ENCODE measurements at regions not wholly inside any gene's neighbourhood (a gene's known extent, or its start where the extent isn't known, plus 50 kb on each side); places are given as distances from the start of the nearest gene placed in this dataset.

DNA sequence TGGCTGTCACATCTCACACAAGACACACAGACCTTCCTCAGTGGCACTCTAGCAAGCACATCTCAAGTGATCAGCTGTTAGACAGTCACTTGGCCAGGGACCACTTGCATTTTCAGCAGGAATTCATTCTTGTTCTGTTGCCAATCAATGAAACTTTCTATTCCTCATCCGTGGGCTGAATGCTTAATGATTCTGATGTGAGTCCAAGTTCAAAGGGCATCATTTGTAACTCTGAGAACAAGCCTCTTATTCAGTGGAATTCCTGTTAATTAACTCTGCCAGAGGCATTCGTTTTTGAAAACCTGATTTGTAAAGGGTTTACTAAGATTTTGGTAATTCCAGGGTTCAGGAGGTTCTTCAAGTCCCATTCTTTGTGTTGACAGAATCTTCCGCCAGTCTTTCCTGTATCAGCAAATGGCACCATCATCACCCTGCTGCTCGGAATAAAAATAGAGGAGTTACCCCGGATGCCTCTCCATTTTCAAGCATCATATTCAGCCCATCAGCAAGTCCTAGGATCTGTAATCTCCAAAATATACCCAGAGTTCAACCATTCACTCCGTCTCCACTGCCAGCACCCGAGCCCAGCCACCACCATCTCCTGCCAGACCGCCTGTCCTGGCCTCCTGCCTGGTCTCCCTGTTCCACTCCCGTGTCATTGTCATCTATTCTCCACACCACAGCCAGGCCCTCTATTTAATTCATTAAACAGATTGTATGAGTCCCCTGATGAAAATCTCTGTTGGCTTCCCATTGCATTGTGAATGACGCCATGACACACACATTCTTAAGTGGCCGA is 473.4 kb downstream of the AACS start (continued):
- TF ChIP-seq CREB1 (CRISPR knock-in tag; IDR thresholded peaks at IDR 0.05; ENCODE audit: low read depth) (no peak), ZNF114 (CRISPR knock-in tag; IDR thresholded peaks at IDR 0.05) (no peak), REST (IDR thresholded peaks at IDR 0.05; ENCODE audit: unreplicated experiment) (no peak), STAT1 (IDR thresholded peaks at IDR 0.05; ENCODE audit: unreplicated experiment) (no peak)

DNA sequence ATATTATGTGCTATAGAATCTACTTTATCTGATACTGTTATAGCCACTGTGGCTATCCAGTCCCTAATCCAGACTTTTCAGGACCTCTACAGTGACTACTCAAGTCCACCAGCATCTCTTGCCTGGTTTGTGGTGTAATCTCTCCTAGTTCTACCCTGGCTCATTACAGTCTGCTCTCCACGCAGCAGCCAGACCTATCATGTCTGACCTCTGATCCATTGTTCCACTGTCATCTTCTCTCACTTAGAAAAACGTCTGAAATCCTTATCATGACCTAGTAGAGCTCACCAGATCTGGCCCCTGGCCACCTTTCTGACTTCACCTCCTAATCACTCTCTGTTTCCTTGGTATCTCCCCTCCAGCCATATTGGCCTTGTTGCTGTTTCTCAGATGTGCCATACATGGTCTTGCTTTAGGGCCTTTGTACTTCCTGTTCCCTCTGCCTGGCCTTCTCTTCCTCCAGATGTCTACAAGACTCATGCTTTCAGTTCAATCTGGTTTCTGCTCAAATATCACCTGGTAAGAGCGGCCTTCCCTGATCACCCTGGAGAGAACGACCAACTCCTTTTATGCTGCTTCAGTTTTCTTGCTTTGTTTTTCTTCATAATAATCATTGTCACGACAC is 475.5 kb downstream of the AACS start:
- H3K27me3 Mint-ChIP-seq (ENCODE audit: insufficient read depth, low read depth, poor library complexity), result no peaks in the 10 kb centered on the region
- Histone ChIP-seq H3F3A (replicated peaks; ENCODE audit: low read depth) (no peaks in the 10 kb centered on the region), H3K9me2 (ENCODE audit: insufficient read depth) (no peaks in the 10 kb centered on the region), H3K4me3 (no peak overlapping the region), H3K36me3 (ENCODE audit: insufficient read depth) (peaks cover 10% of the 10 kb centered on the region; the same call in 1 of the 2 replicates), H3K4me2 (no peak overlapping the region), H2AFZ (no peak overlapping the region), H3K27ac (ENCODE audit: low read depth) (no peak overlapping the region), H3K4me1 (ENCODE audit: insufficient read depth) (no peaks in the 10 kb centered on the region), H3K27me3 (ENCODE audit: insufficient read depth) (no peaks in the 10 kb centered on the region), H4K20me1 (replicated peaks; ENCODE audit: insufficient read depth) (no peaks in the 10 kb centered on the region), H3K79me2 (replicated peaks; ENCODE audit: insufficient read depth) (no peaks in the 10 kb centered on the region)
- no peaks in the 10 kb centered on the region for H3K4me1 Mint-ChIP-seq
- peaks cover 57% of the 10 kb centered on the region for H3K36me3 Mint-ChIP-seq (ENCODE audit: low read depth)
- no peaks in the 10 kb centered on the region; the same call in 2 of the 3 replicates for H3K9me3 Mint-ChIP-seq
- no peak overlapping the region for H3K27ac Mint-ChIP-seq
- DNase-seq (ENCODE audit: low spot score), result no peak
- no peak overlapping the region for H3K4me3 Mint-ChIP-seq
- ATAC-seq, result no peak
- TF ChIP-seq ZNF114 (CRISPR knock-in tag; IDR thresholded peaks at IDR 0.05) (no peak), NANOG (IDR thresholded peaks at IDR 0.05; ENCODE audit: borderline replicate concordance) (no peak), ZNF331 (CRISPR knock-in tag; IDR thresholded peaks at IDR 0.05; ENCODE audit: low read depth) (no peak), ZNF462 (CRISPR knock-in tag; IDR thresholded peaks at IDR 0.05) (no peak), CREB1 (CRISPR knock-in tag; IDR thresholded peaks at IDR 0.05; ENCODE audit: low read depth) (no peak), JUNB (IDR thresholded peaks at IDR 0.05; ENCODE audit: unreplicated experiment) (no peak), CTCF (conservative IDR thresholded peaks at IDR 0.05; ENCODE audit: low read depth in 2 of 2) (no peak), EZH2 (IDR thresholded peaks at IDR 0.05; ENCODE audit: low read depth, unreplicated experiment) (no peak), STAT1 (IDR thresholded peaks at IDR 0.05; ENCODE audit: unreplicated experiment) (no peak)
- TF ChIP-seq, protein P1, sequence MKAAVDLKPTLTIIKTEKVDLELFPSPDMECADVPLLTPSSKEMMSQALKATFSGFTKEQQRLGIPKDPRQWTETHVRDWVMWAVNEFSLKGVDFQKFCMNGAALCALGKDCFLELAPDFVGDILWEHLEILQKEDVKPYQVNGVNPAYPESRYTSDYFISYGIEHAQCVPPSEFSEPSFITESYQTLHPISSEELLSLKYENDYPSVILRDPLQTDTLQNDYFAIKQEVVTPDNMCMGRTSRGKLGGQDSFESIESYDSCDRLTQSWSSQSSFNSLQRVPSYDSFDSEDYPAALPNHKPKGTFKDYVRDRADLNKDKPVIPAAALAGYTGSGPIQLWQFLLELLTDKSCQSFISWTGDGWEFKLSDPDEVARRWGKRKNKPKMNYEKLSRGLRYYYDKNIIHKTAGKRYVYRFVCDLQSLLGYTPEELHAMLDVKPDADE (IDR thresholded peaks at IDR 0.05), result no peak
